BLaER1 (cell line): ENCODE measurements at regions not wholly inside any gene's neighbourhood (a gene's known extent, or its start where the extent isn't known, plus 50 kb on each side); places are given as distances from the start of the nearest gene placed in this dataset.

ENCODE experiments used
- H3K27ac ChIP-seq: shearing (Covaris generic); formaldehyde crosslinking; 2 replicates; pipeline ENCODE4 v1.8.1; 2022
- H3K27me3 ChIP-seq: shearing (Covaris generic); formaldehyde crosslinking; 2 replicates; pipeline ENCODE4 v1.8.1; 2022
- H3K36me3 ChIP-seq: shearing (Covaris generic); formaldehyde crosslinking; 2 replicates; pipeline ENCODE4 v1.8.1; 2022
- H3K4me1 ChIP-seq: shearing (Covaris generic); formaldehyde crosslinking; 2 replicates; pipeline ENCODE4 v1.8.1; 2022
- H3K4me2 ChIP-seq: shearing (Covaris generic); formaldehyde crosslinking; 2 replicates; pipeline ENCODE4 v1.8.1; 2022
- H3K4me3 ChIP-seq: shearing (Covaris generic); formaldehyde crosslinking; 2 replicates; pipeline ENCODE4 v1.8.1; 2022
- H3K9ac ChIP-seq: shearing (Covaris generic); formaldehyde crosslinking; 2 replicates; pipeline ENCODE4 v1.8.1; 2022
- H3K9me3 ChIP-seq: shearing (Covaris generic); formaldehyde crosslinking; 2 replicates; pipeline ENCODE4 v1.8.1; 2022
- H4K20me1 ChIP-seq: shearing (Covaris generic); formaldehyde crosslinking; 2 replicates; pipeline ENCODE4 v1.8.1; 2022
- Cebpa-rat ChIP-seq: shearing (Covaris generic); IDR thresholded peaks from 2 replicates; pipeline ENCODE4 v1.8.1; 2022

DNA sequence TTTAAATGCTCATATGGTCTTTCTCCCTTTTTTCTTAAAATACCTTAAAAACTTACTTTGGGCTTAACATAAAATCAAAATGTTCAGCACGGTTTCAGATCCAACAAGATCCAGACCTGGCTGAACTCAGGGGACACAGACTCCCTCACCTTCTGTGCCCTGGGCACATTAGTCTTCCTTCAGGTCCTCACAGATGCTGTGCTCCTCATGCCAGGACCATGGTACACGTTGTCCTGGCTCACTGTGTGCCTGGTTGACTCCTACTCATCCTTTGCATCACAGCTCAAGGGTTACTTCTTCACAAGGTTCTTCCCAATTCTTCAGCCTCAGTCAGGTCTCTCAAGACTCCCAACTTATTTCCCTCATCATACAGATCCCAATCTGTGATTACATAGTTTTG, 73.6 kb upstream of the TCF21 start:
- Histone ChIP-seq H3K27ac (no peak overlapping the region), H3K36me3 (no peaks in the 10 kb centered on the region), H3K4me3 (no peak overlapping the region), H3K4me2 (no peak overlapping the region), H3K9ac (no peak overlapping the region), H3K9me3 (0 out of 2 replicates have a peak, but pooled peaks cover 7% of the 10 kb centered on the region), H3K4me1 (no peaks in the 10 kb centered on the region), H3K27me3 (no peaks in the 10 kb centered on the region), H4K20me1 (no peaks in the 10 kb centered on the region)
- no peak for TF ChIP-seq Cebpa-rat

DNA sequence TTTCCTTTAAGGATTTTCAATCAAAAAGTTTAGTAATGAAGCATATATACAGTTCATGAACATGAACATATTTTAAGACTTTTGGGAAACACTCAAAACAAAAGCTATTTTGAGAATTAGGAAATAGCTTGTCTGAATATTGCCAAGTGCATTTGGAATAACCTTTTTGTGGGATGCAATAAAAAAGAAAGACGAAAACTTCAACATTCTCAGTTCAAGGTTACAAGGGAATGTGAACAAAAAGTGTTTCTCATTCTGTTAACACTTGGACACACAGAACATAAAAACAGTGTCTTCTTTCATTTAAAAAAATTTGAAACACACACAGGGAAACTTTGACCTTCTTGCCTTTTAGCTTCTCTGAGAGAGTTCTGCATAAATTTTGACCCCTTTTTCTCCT, 72.7 kb upstream of the TCF21 start:
- no peaks in the 10 kb centered on the region for H3K36me3 ChIP-seq
- H3K4me2 ChIP-seq: no peak overlapping the region
- TF ChIP-seq Cebpa-rat: no peak
- H3K27me3 ChIP-seq: no peaks in the 10 kb centered on the region
- no peak overlapping the region for H3K4me3 ChIP-seq
- H4K20me1 ChIP-seq: no peaks in the 10 kb centered on the region
- no peaks in the 10 kb centered on the region for H3K4me1 ChIP-seq
- H3K9ac ChIP-seq: no peak overlapping the region
- no peak overlapping the region for H3K27ac ChIP-seq
- 0 out of 2 replicates have a peak, but pooled peaks cover 7% of the 10 kb centered on the region for H3K9me3 ChIP-seq

DNA sequence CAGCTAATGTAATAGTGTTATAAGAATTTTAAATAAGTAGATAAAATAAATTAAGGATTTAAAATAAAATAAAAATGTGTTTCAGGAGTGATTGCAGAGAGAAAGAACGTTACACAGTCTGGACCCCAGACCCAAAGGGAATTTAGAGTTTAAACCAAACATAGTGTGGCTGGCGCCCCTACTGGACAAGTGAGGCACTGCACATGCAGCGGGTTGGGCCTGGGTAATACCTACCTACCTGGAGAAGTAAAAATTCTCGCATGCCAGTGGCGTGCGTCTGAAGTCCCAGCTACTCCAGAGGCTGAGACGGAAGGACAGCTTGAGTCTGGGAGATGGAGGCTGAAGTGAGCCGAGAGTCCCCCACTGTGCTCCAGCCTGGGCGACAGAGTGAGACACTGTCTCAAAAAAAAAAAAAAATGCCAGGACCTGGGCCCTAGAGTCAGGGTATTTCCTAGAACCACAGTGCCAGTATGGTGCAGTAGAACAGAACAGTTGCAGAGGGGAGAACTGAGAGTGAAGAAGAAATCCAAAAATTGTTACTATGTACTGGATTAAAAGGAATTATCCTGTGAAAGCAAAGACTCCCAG, 71.4 kb upstream of the TCF21 start:
- Histone ChIP-seq H4K20me1 (no peaks in the 10 kb centered on the region), H3K4me2 (no peak overlapping the region), H3K36me3 (no peaks in the 10 kb centered on the region)

DNA sequence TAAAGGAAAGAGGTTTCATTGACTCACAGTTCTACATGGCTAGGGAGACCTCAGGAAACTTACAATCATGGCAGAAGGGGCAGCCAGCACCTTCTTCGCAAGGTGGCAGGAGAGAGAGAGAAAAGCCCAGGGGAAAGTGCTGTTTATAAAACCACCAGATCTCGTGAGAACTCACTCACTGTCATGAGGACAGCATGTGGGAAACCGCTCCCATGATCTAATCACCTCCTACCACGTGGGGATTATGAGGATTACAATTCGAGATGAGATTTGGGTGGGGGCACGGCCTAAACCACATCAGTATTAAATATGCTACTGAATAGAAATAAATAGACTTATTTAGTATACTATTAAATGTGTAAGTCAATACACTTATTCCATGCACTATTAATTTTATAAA, 70.6 kb upstream of the TCF21 start:
- no peaks in the 10 kb centered on the region for H3K4me1 ChIP-seq
- TF ChIP-seq Cebpa-rat: no peak
- no peaks in the 10 kb centered on the region for H3K36me3 ChIP-seq

More for the DNA sequence above, 71.4 kb upstream of the TCF21 start:
- H3K9me3 ChIP-seq: 0 out of 2 replicates have a peak, but pooled peaks cover 7% of the 10 kb centered on the region
- H3K9ac ChIP-seq: no peak overlapping the region
- TF ChIP-seq Cebpa-rat: no peak
- H3K27ac ChIP-seq: no peak overlapping the region
- no peaks in the 10 kb centered on the region for H3K4me1 ChIP-seq
- no peak overlapping the region for H3K4me3 ChIP-seq
- H3K27me3 ChIP-seq: no peaks in the 10 kb centered on the region

DNA sequence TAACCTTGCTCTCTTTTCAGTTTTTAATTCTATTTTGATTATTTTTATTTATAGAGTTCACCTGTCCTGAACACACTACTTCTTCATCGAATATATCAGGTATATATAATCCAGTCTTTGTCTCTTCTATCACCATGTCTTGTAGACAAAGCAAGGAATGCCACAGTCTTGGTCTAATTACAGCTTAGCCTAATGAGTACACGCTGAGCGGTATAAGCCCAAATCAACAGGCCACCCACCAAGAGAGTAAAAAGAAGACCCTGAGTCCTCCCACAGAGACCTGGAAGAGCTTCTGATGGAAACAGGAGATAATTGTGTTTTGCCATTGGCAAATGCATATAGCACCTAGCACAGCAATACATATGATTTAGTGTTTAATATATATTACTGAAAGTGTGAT, 68.7 kb upstream of the TCF21 start:
- no peaks in the 10 kb centered on the region for H3K27me3 ChIP-seq
- no peak overlapping the region for H3K4me3 ChIP-seq
- TF ChIP-seq Cebpa-rat: no peak
- no peak overlapping the region for H3K4me2 ChIP-seq
- no peaks in the 10 kb centered on the region for H4K20me1 ChIP-seq
- H3K27ac ChIP-seq: no peak overlapping the region
- no peaks in the 10 kb centered on the region for H3K36me3 ChIP-seq
- no peak overlapping the region for H3K9ac ChIP-seq
- H3K9me3 ChIP-seq: 0 out of 2 replicates have a peak, but pooled peaks cover 7% of the 10 kb centered on the region
- H3K4me1 ChIP-seq: no peaks in the 10 kb centered on the region

More for the DNA sequence above, 70.6 kb upstream of the TCF21 start:
- H3K9ac ChIP-seq: no peak overlapping the region
- H3K27ac ChIP-seq: no peak overlapping the region
- no peaks in the 10 kb centered on the region for H3K27me3 ChIP-seq
- H4K20me1 ChIP-seq: no peaks in the 10 kb centered on the region
- H3K4me2 ChIP-seq: no peak overlapping the region
- no peak overlapping the region for H3K4me3 ChIP-seq
- 0 out of 2 replicates have a peak, but pooled peaks cover 7% of the 10 kb centered on the region for H3K9me3 ChIP-seq

DNA sequence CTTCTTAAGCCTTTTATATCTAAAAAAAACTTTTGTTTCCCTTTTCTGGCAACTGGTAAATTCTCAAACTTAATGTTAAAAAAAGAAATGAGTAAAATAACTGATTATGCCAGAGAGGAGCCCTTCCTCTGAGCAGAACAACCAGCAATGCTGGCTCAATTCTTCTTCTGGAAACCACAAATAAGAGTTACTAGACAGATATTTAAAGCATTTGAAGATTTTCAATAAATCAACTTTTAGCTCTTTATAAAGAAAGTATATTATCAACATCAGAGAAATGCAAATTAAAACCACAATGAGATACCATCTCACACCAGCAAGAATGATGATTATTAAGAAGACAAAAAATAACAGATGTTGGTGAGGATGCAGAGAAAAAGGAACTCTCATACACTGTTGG, 61.1 kb upstream of the TCF21 start:
- no peak for TF ChIP-seq Cebpa-rat
- H3K9ac ChIP-seq: no peak overlapping the region

DNA sequence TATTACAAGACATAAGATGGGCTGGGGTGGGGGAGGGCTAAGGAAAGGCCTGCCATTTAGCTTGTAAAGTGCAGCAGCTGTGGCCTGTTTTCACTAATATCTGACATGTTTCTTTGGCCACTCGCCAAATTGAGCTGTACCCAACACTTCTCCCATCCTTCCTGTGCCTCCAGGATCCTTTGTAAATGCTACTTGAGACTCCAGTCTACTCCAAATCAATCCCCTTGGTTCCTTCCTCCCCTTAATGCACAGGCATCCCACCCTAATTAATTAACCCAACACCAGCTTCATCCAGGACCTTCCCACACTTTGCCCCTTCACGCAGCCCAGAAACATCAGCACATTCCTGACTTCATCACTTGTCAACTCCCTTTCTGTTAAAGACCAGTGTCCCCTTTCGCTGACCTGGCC, 55.0 kb upstream of the TCF21 start:
- no peaks in the 10 kb centered on the region for H3K27me3 ChIP-seq
- H3K27ac ChIP-seq: no peak overlapping the region

More for the DNA sequence above, 61.1 kb upstream of the TCF21 start:
- Histone ChIP-seq H3K4me3 (no peak overlapping the region), H3K27ac (no peak overlapping the region), H3K4me1 (no peaks in the 10 kb centered on the region), H3K36me3 (no peaks in the 10 kb centered on the region), H3K27me3 (no peaks in the 10 kb centered on the region), H4K20me1 (no peaks in the 10 kb centered on the region), H3K9me3 (no peaks in the 10 kb centered on the region), H3K4me2 (no peak overlapping the region)

DNA sequence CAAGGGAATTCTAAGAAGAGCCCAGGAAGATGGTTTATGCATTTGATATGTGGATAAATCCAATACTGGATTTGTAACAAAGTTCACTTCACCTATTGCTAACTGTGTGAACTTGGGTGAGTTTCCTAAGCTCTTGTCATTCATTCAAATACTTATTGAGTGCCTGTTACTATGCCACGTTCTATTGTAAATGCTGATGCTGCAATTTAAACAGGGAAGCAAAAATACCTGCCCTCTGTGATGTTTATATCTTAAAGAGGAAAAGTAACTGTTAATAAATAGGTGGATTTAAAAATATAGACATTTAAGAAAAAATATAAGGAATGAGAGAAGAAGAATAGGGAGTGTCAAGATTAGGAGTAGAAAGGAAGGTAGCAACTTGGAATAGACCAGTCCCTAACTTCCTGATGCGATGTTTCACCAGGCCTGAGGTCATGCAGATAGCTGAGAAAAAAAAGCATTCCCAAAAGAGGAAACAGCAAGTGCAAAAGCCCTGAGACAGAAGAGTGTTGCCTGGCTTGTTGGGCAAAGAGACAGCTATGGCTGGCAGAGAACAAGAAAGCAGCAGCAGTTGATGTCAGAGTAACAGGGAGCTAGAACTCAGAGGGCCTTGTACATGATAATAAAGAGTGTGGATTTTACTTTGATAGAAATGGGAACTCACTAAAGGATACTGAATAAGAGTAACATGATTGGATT, 54.3 kb upstream of the TCF21 start:
- H3K27me3 ChIP-seq: no peaks in the 10 kb centered on the region
- no peaks in the 10 kb centered on the region for H3K36me3 ChIP-seq
- H3K4me1 ChIP-seq: no peaks in the 10 kb centered on the region
- no peaks in the 10 kb centered on the region for H4K20me1 ChIP-seq
- H3K27ac ChIP-seq: no peak overlapping the region
- TF ChIP-seq Cebpa-rat: no peak
- H3K9ac ChIP-seq: no peak overlapping the region
- H3K4me2 ChIP-seq: no peak overlapping the region
- no peaks in the 10 kb centered on the region for H3K9me3 ChIP-seq
- H3K4me3 ChIP-seq: no peak overlapping the region

More for the DNA sequence above, 55.0 kb upstream of the TCF21 start:
- H3K9ac ChIP-seq: no peak overlapping the region
- H3K9me3 ChIP-seq: no peaks in the 10 kb centered on the region
- H3K36me3 ChIP-seq: no peaks in the 10 kb centered on the region
- no peaks in the 10 kb centered on the region for H3K4me1 ChIP-seq
- H3K4me2 ChIP-seq: no peak overlapping the region
- H3K4me3 ChIP-seq: no peak overlapping the region
- no peaks in the 10 kb centered on the region for H4K20me1 ChIP-seq
- no peak for TF ChIP-seq Cebpa-rat

DNA sequence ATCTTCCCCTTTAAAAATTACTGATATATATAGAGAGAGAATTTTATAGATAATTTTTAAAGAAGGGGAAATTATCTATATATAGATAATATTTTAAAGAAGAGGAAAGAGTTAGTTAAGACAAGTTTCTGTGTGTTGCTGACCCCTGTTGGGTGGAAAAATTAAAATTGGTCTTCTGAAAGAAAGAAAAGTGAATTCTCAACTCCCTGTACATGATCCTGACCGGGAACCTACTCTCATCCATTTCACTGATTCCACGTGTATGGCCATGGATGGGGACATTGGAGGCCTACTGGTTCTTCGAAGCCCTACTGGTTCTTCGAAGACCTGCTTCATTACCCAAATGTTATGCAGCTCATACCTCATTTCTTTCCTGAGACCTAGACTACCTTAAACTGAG, 53.0 kb upstream of the TCF21 start:
- Histone ChIP-seq H3K4me3 (no peak overlapping the region), H3K9ac (no peak overlapping the region), H3K27me3 (no peaks in the 10 kb centered on the region), H3K27ac (no peak overlapping the region), H3K4me1 (no peaks in the 10 kb centered on the region), H3K4me2 (no peak overlapping the region), H4K20me1 (no peaks in the 10 kb centered on the region), H3K9me3 (no peaks in the 10 kb centered on the region), H3K36me3 (no peaks in the 10 kb centered on the region)
- no peak for TF ChIP-seq Cebpa-rat

DNA sequence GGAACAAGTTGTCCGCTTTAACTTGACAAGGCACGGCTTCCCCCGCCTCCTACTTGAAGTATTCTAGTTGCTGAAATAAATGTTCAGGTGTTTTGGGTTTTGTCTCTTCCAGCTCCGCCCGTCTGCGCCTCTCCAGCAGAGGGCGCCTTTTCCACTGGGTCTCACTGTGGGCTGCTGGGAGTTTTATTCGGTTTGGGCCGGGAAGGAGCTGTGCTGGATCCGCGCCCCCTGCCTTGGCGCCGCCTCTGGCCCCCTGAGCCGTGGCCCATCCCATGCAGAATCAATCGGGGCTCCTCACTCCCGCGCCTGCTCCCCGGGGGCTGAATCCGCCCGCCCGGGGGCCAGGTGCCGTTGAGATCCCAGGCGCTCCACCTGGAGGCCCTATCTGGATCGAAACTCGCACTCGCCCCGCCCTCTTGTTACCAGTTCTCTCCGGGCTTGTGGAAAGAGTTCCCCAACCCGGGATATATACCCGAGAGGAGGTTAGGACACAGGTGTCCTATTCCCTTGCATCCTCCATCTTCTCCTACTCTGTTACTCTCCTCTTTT, 51.0 kb upstream of the TCF21 start:
- no peak overlapping the region for H3K4me2 ChIP-seq
- no peak overlapping the region for H3K27ac ChIP-seq
- H4K20me1 ChIP-seq: no peaks in the 10 kb centered on the region
- TF ChIP-seq Cebpa-rat: no peak
- H3K9ac ChIP-seq: no peak overlapping the region
- no peaks in the 10 kb centered on the region for H3K36me3 ChIP-seq
- no peak overlapping the region for H3K4me3 ChIP-seq
- no peaks in the 10 kb centered on the region for H3K27me3 ChIP-seq
- H3K4me1 ChIP-seq: no peaks in the 10 kb centered on the region
- H3K9me3 ChIP-seq: no peaks in the 10 kb centered on the region
